GM18520 (cell line): ENCODE measurements at regions not wholly inside any gene's neighbourhood (a gene's known extent, or its start where the extent isn't known, plus 50 kb on each side); places are given as distances from the start of the nearest gene placed in this dataset.

Experiments used
- ATAC-seq: cut with Tn5 transposase; IDR thresholded peaks from one replicate; pipeline ENCODE4 v1.9.1; 2021; ENCODE audit not compliant: unreplicated experiment

GRCh38 chr17:77481476-77482374 is 341.0 kb downstream of the SEC14L1 start:
- no peak for ATAC-seq

GRCh38 chr17:77482375-77483127 is 341.8 kb downstream of the SEC14L1 start:
- no peak for ATAC-seq

DNA sequence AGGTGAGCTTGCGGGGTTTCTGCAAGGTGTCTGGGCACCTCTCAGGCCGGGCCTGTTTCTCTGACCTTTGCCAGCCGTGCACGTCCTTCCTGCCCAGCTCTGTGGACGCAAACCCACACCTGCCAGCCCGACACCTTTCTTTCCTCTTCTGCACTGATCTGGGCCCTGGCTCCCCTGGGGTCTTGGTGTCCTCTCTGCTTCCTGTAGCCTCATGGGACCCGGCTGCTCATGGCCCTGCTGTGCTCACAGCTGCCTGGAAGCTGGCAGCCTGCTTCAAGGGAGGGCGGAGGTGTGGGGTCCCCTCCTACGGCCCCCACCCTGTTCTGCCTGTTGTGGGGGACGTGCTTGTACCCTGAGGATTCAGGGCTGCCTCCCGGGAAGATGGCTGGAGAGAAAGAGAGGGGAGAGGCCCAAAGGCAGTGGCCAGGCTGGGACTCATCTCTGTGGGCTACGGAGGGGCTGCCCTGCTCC is 342.4 kb downstream of the SEC14L1 start:
- ATAC-seq, result no peak

- no peak for ATAC-seq
Observed at GRCh38 chr17:77484111-77484510, 343.3 kb downstream of the SEC14L1 start.

GRCh38 chr17:77485089-77485833 is 344.5 kb downstream of the SEC14L1 start:
- ATAC-seq, result no peak

- no peak for ATAC-seq
Observed at GRCh38 chr17:77487211-77487629, 346.5 kb downstream of the SEC14L1 start.

DNA sequence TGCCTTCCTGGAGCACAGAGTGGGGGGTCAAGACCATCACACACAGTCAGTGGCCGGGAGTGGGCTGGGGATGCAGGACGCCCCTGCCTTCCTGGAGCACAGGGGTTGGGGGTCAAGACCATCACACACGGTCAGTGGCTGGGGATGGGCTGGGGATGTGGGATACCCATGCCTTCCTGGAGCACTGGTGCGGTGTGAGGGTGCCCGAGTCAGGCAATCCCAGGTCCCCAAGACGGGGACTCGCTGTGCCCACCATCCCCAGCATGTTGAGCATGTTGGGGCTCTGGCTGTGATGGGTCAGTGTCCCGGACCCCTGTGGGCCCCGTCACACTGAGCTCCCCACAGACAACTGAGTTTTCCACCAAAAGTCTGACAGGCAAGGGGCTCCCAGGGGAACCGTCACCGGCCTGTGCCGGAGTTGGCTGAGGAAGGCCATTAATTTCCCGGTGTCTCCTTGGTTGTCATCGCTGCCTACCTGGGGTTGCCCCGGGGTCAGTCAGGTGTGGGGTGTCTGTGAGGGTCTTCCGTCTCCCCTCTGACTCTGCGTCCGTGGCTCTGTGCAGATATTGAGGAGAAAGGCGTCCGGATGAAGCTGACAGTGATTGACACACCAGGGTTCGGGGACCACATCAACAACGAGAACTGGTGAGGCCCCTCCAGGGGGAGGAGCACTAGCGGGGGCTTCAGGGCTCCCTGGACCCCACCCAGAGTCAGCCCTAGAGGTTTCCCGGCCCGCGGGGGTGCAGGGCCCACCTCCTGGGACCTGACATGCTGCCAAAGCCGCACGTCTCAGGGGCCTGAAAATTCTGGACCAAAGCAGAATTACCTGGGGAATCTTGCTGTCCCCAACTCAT is 347.1 kb downstream of the SEC14L1 start:
- no peak for ATAC-seq

- ATAC-seq, result no peak
Observed at GRCh38 chr17:77488531-77489238, 347.9 kb downstream of the SEC14L1 start.

DNA sequence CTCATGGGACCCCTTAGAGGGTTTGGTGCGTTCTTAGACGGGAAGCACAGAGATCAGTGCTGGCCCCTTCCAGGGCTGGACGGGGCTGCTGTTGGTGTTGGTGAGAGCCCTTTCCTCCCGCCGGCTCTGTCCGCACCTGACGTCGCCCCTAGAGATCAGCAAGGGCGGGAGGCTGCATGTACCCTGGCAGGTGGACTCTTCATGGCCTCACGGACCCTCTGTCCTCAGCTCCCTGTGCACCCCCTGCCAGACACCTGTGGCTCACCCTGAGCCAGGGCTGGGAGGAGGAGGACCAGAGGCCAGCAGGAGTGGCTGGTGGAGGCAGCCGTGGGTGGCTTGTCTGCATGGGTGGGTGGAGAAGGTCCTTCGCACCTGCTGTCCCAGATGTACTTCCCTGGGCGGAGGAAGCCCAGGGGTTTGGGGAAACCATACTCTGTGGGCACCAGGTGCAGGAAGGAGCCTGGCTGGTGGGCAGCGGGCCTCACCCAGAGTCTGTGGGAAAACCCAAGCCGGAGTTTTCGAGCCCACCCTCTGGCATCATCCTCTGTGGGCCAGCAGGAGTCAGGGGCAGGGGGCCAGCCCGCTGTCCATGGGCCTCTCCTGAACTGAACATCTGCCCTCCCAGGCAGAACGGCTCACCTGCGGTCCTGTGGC is 348.6 kb downstream of the SEC14L1 start:
- ATAC-seq, result no peak

GRCh38 chr17:77489893-77490255 is 349.1 kb downstream of the SEC14L1 start:
- no peak for ATAC-seq

GRCh38 chr17:77490361-77491183 is 349.8 kb downstream of the SEC14L1 start:
- no peak for ATAC-seq

DNA sequence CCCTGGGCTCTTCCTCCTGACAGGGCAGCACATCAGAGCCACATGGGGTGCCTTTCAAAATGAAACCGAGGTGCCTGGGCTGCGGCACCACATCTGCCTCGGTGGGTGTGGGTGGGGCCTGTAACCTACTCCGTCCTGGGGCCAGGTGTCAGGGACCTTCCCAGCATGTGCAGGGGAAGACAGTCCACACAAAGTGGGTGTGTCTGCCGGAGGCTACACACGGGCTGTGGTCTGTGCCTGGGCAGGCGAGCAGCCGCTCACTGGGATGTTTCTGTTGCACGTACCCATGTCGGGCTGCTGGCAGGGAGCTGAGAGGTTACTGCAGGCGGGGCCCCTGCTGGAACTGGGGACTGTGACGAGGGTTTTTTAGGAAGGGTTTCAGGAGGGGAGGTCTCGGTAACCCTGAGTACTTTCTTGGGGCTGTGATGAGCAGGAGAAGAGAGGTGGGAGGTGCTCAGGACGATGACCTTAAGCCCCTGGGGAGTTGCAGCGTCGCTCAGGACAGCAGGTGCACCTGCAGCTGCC is 351.2 kb downstream of the SEC14L1 start:
- ATAC-seq, result no peak

DNA sequence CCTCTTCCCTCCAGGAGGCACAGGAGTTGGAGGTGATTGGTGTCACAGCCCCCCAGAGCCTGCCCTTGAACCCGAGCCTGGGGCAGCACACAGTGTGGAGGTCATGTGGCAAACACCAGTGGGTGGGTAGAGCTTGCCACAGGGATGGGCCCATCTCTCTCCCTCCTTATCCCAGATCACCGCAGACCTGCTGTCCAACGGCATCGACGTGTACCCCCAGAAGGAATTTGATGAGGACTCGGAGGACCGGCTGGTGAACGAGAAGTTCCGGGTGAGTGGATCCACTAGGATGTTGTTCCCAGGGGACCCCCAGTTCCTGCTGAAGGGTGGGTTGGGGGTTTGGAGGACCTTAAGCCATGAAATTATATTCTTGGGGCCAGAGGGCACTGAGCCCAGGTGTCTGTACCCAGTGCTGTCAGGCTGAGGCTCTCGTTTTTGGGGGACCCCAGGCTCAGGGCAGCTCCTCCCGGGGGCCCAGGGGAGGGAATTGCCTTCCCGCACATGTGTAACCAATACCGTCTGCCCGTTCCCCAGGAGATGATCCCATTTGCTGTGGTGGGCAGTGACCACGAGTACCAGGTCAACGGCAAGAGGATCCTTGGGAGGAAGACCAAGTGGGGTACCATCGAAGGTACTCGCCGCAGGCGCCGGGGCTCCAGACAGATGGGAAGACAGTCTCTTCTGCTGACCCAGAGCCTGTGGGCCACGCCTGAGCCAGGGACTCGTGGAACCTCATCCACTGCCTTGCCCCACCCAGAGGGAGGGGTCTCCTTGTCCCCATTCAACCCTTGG is 351.9 kb downstream of the SEC14L1 start:
- no peak for ATAC-seq

GRCh38 chr17:77493238-77493820 is 352.6 kb downstream of the SEC14L1 start:
- ATAC-seq, result no peak

DNA sequence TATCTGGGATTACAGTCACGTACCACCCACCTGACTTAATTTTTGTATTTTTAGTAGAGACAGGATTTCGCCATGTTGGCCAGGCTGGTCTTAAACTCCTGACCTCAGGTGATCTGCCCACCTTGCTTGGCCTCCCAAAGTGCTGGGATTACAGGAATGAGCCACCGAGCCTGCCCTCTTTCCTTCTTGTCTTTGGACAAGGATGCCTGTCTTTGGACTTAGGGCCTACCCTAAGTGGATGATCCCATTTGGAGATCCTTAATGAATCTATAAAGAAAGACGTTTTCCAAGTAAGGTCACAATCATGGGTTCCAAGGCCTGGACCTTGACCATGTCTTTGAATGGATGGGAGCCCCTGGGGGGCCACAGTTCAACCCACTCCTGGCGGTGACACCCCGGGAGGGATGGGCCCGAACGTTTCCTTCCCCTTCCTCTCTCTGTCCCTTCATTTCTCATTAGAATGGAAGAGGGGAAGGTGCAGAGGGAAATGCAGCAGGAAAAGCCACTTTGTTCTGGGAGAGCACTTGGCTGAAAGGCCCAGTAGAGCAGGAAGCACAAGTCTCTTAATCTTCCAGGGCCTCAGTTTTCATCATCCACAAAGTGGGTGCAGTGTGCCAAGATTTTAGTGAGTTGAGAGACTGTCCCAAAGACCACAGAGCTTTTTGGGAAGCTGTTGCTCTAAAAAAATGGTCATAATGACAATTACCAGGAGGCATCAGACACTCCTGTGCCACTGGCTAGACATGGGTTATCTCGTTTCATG is 353.3 kb downstream of the SEC14L1 start:
- no peak for ATAC-seq
